HepG2 (cell line): ENCODE measurements at regions not wholly inside any gene's neighbourhood (a gene's known extent, or its start where the extent isn't known, plus 50 kb on each side); places are given as distances from the start of the nearest gene placed in this dataset.
A peak's percentile ranks its signal among the peaks of the same experiment; 100 is the strongest.

ENCODE experiments used
- CTCF ChIP-seq: sonication (generic); formaldehyde crosslinking; IDR thresholded peaks from 2 replicates; pipeline ENCODE4 v1.5.0; 2020; ENCODE audit warnings: mild to moderate bottlenecking, missing genetic modification reagents, moderate library complexity
- FOXK1 ChIP-seq: sonication (generic); formaldehyde crosslinking; IDR thresholded peaks from 2 replicates; pipeline ENCODE4 v1.4.0; 2020; ENCODE audit warnings: low read depth, missing genetic modification reagents, borderline replicate concordance
- KLF11 ChIP-seq: IDR thresholded peaks from 2 replicates; pipeline ENCODE4 v1.6.1; 2016; ENCODE audit warnings: missing compliant biosample characterization
- NCOA5 ChIP-seq: sonication (generic); formaldehyde crosslinking; IDR thresholded peaks from 2 replicates; pipeline ENCODE4 v1.4.0; 2020; ENCODE audit warnings: missing genetic modification reagents
- SMC3 ChIP-seq: IDR thresholded peaks from 2 replicates; pipeline ENCODE4 v1.6.1; 2011; ENCODE audit warnings: low read length, improper control_type of control experiment
- TFDP1 ChIP-seq: IDR thresholded peaks from 2 replicates; pipeline ENCODE4 v1.6.1; 2016; ENCODE audit warnings: missing compliant biosample characterization, missing genetic modification reagents, borderline replicate concordance
- ZFP1 ChIP-seq: IDR thresholded peaks from 2 replicates; pipeline ENCODE4 v1.6.1; 2016
- ZNF567 ChIP-seq: sonication (generic); formaldehyde crosslinking; IDR thresholded peaks from 2 replicates; pipeline ENCODE4 v1.8.1; 2023; ENCODE audit warnings: mild to moderate bottlenecking, missing genetic modification reagents, borderline replicate concordance
- TF ChIP-seq, protein P1 (sequence below): sonication (generic); formaldehyde crosslinking; IDR thresholded peaks from 2 replicates; pipeline ENCODE4 v1.4.0; 2020; ENCODE audit warnings: missing genetic modification reagents, borderline replicate concordance

DNA sequence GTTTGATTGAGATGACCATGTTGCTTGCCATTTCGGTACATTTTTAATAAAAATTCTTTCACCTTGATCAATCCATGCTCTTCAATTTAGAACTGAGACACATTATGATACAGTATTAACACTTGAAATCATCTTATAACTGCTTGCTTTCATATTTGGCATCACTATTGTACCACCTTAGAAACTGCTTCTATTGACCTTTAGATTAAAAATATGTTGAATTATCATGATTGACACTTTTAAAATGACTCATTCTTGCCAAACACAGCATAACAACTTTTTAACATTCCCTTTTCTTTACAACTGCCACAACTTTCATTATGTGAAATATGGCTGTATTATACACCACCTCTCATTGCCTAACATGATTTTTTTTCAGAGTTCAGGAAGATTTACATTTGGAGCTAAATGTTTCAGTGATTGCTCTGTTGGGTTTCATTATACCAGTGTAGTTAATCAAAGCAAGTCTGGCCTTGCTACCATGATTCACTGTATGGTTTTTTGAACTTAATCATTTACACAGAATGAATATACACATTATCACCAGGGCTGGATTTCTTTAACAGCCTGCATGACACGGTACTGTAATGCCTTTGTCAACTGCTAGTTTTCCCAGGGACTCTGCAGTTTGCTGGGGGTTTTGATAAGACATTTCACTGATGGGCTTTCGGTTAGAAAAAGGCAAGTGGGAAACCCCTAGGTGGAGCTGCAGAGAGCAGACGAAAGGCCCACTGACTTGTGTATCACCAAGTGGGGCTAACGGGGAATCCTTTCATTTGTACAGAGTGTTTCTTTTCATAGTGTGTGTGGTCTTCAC is 93.6 kb upstream of the TLE4 start (continued):
- peak; percentile 17; the same call in 1 of the 2 replicates for TF ChIP-seq CTCF (CRISPR knock-in tag)
- no peak for TF ChIP-seq ZNF567 (CRISPR knock-in tag)
- TF ChIP-seq ZFP1 (CRISPR knock-in tag) = no peak
- 0 out of 2 replicates have a peak, but pooled peaks have one; percentile 6 for TF ChIP-seq SMC3
- TF ChIP-seq NCOA5 (CRISPR knock-in tag) = no peak
- TF ChIP-seq KLF11 (CRISPR knock-in tag) = no peak
- no peak for TF ChIP-seq TFDP1 (CRISPR knock-in tag)
- TF ChIP-seq, protein P1, sequence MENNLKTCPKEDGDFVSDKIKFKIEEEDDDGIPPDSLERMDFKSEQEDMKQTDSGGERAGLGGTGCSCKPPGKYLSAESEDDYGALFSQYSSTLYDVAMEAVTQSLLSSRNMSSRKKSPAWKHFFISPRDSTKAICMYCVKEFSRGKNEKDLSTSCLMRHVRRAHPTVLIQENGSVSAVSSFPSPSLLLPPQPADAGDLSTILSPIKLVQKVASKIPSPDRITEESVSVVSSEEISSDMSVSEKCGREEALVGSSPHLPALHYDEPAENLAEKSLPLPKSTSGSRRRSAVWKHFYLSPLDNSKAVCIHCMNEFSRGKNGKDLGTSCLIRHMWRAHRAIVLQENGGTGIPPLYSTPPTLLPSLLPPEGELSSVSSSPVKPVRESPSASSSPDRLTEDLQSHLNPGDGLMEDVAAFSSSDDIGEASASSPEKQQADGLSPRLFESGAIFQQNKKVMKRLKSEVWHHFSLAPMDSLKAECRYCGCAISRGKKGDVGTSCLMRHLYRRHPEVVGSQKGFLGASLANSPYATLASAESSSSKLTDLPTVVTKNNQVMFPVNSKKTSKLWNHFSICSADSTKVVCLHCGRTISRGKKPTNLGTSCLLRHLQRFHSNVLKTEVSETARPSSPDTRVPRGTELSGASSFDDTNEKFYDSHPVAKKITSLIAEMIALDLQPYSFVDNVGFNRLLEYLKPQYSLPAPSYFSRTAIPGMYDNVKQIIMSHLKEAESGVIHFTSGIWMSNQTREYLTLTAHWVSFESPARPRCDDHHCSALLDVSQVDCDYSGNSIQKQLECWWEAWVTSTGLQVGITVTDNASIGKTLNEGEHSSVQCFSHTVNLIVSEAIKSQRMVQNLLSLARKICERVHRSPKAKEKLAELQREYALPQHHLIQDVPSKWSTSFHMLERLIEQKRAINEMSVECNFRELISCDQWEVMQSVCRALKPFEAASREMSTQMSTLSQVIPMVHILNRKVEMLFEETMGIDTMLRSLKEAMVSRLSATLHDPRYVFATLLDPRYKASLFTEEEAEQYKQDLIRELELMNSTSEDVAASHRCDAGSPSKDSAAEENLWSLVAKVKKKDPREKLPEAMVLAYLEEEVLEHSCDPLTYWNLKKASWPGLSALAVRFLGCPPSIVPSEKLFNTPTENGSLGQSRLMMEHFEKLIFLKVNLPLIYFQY (CRISPR knock-in tag) = no peak
- no peak for TF ChIP-seq FOXK1
